Activated CD8-positive, alpha-beta T cell treated with anti-CD3 and anti-CD28 coated beads, Interleukin-2, amount 10 ng/mL, durations not matched to agents 7 days and 5 days (primary cell): ENCODE measurements at regions not wholly inside any gene's neighbourhood (a gene's known extent, or its start where the extent isn't known, plus 50 kb on each side); places are given as distances from the start of the nearest gene placed in this dataset.
"Not testable (repeated sequence)": the region's sequence is repeated elsewhere in the genome, so short reads cannot be mapped to it uniquely, and the experiment has no call there.

Experiments
- ATAC-seq: fragments of 150-1000 bp; cut with Tn5 transposase; one replicate; pipeline ENCODE4 v1.10.0; 2021; ENCODE audit warnings: moderate library complexity
- CTCF ChIA-PET: fragments of 350-600 bp; sonication (Branson Sonifier 250); formaldehyde crosslinking; loops from one replicate; lab custom pipeline; 2021; ENCODE audit warnings: antibody characterized with exemption; lab: Charles Lee
- POLR2A ChIA-PET: fragments of 350-600 bp; sonication (Branson Sonifier 250); formaldehyde crosslinking; loops from one replicate; lab custom pipeline; 2021; ENCODE audit warnings: antibody characterized with exemption; lab: Charles Lee
- DNase-seq: peaks from one replicate; pipeline ENCODE4 v3.0.0-alpha.2; 2020
- H3K27ac Mint-ChIP-seq: one replicate; pipeline ENCODE4 v1.8.0; 2021; ENCODE audit warnings: mild to moderate bottlenecking, mixed read lengths
- H3K27me3 Mint-ChIP-seq: one replicate; pipeline ENCODE4 v1.8.0; 2021; ENCODE audit warnings: low read depth, mixed read lengths
- H3K36me3 Mint-ChIP-seq: one replicate; pipeline ENCODE4 v1.8.0; 2021; ENCODE audit warnings: low read depth, mixed read lengths
- H3K4me1 Mint-ChIP-seq: one replicate; pipeline ENCODE4 v1.8.0; 2021; ENCODE audit warnings: low read depth, mixed read lengths
- H3K4me3 Mint-ChIP-seq: one replicate; pipeline ENCODE4 v1.8.0; 2021; ENCODE audit warnings: mild to moderate bottlenecking, mixed read lengths
- H3K9me3 Mint-ChIP-seq: one replicate; pipeline ENCODE4 v1.8.0; 2022; ENCODE audit warnings: mixed read lengths; ENCODE audit not compliant: insufficient read depth

GRCh38 chr4:107348188-107349050 is 312.3 kb upstream of the DKK2 start:
- no peaks in the 10 kb centered on the region for H3K9me3 Mint-ChIP-seq
- ATAC-seq (no peak), DNase-seq (no peak)
- H3K4me3 Mint-ChIP-seq = no peak overlapping the region
- no peak overlapping the region for H3K27ac Mint-ChIP-seq
- H3K27me3 Mint-ChIP-seq = peaks cover 3% of the 10 kb centered on the region
- ChIA-PET CTCF (no interaction called here), POLR2A (no interaction called here)
- no peaks in the 10 kb centered on the region for H3K36me3 Mint-ChIP-seq
- no peaks in the 10 kb centered on the region for H3K4me1 Mint-ChIP-seq

DNA sequence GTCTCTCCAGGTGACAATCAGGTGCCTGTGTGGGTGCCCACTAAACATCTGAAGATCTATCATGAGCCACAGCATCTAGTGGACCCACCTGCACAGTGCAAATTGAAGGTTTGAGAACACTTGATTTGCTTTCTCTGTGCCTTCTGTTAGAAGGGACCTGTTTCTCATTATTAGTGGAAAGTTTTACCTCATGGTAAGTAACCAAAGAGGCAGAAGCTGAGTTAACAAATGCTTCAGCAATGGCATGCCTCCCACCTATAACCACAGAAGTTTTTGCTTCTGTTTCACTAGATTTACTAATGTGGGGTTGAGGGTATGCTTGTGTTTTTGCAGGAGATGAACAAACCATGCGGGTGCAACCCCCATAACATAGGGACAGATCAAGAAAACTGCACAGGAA is 297.4 kb upstream of the DKK2 start:
- no peaks in the 10 kb centered on the region for H3K9me3 Mint-ChIP-seq
- CTCF ChIA-PET = no interaction called here

DNA sequence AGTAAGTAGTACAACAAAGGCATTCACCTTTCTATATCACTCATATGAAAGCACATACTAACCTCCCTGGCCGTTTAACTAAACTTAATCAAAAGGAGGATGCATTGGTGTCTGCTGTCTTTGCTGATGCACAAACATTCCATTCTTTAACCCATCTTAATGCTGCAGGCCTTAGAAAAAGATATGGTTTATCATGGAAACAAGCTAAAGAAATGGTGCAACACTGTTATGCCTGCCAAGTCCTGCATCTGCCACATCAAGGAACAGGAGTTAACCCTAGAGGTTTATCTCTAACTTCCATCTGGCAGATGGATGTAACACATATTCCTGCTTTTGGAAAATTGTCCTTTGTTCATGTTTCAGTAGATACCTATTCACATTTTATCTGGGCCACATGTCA is 296.5 kb upstream of the DKK2 start:
- H3K4me1 Mint-ChIP-seq, DNase-seq, H3K27me3 Mint-ChIP-seq, H3K4me3 Mint-ChIP-seq, CTCF ChIA-PET, H3K36me3 Mint-ChIP-seq, ATAC-seq, POLR2A ChIA-PET, H3K9me3 Mint-ChIP-seq, H3K27ac Mint-ChIP-seq: not testable (repeated sequence)

More for the DNA sequence above, 297.4 kb upstream of the DKK2 start:
- Mint-ChIP-seq H3K27me3 (no peaks in the 10 kb centered on the region), H3K4me3 (no peak overlapping the region), H3K36me3 (no peaks in the 10 kb centered on the region), H3K27ac (no peak overlapping the region), H3K4me1 (no peaks in the 10 kb centered on the region)
- POLR2A ChIA-PET = no interaction called here
- no peak for ATAC-seq
- DNase-seq = no peak

DNA sequence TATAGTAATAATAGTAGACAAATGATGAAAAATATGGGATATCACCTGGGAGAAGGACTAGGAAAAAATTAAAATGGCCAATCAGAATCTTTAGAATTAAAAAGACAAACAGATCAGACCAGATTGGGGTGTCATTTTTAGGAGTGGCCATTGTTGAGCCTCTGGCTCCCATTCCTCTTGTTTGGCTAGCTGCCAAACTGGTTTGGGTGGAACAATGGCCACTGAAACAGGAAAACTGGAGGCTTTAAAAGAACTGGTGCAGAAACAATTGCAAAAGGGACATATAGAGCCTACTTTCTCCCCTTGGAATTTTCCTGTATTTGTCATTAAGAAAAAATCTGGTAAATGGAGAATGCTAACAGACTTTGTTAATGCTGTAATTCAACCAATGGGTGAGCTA is 294.8 kb upstream of the DKK2 start:
- H3K9me3 Mint-ChIP-seq = no peaks in the 10 kb centered on the region
- no peaks in the 10 kb centered on the region for H3K36me3 Mint-ChIP-seq
- H3K27me3 Mint-ChIP-seq = no peaks in the 10 kb centered on the region
- H3K27ac Mint-ChIP-seq = no peak overlapping the region
- ChIA-PET POLR2A (no interaction called here), CTCF (no interaction called here)
- DNase-seq (no peak), ATAC-seq (no peak)
- no peak overlapping the region for H3K4me3 Mint-ChIP-seq
- no peaks in the 10 kb centered on the region for H3K4me1 Mint-ChIP-seq

- H3K4me1 Mint-ChIP-seq = no peaks in the 10 kb centered on the region
- H3K27me3 Mint-ChIP-seq = no peaks in the 10 kb centered on the region
- CTCF ChIA-PET = no interaction called here
- H3K36me3 Mint-ChIP-seq = no peaks in the 10 kb centered on the region
- H3K9me3 Mint-ChIP-seq = peaks cover 6% of the 10 kb centered on the region
- no peak overlapping the region for H3K27ac Mint-ChIP-seq
- ATAC-seq = no peak
- POLR2A ChIA-PET = no interaction called here
- DNase-seq = no peak
- no peak overlapping the region for H3K4me3 Mint-ChIP-seq
Observed at GRCh38 chr4:107319386-107319785, 283.3 kb upstream of the DKK2 start.

GRCh38 chr4:107318078-107318477 is 282.0 kb upstream of the DKK2 start:
- ATAC-seq = no peak

GRCh38 chr4:107317611-107318010 is 281.5 kb upstream of the DKK2 start:
- Mint-ChIP-seq H3K9me3 (peaks cover 6% of the 10 kb centered on the region), H3K36me3 (no peaks in the 10 kb centered on the region), H3K27me3 (no peaks in the 10 kb centered on the region), H3K27ac (no peak overlapping the region), H3K4me3 (no peak overlapping the region), H3K4me1 (no peaks in the 10 kb centered on the region)
- POLR2A ChIA-PET = no interaction called here
- ATAC-seq (no peak), DNase-seq (no peak)
- CTCF ChIA-PET = no interaction called here

More at GRCh38 chr4:107318078-107318477, 282.0 kb upstream of the DKK2 start:
- ChIA-PET POLR2A (no interaction called here), CTCF (no interaction called here)
- H3K27me3 Mint-ChIP-seq = no peaks in the 10 kb centered on the region
- H3K4me1 Mint-ChIP-seq = no peaks in the 10 kb centered on the region
- no peaks in the 10 kb centered on the region for H3K36me3 Mint-ChIP-seq
- no peak for DNase-seq
- H3K9me3 Mint-ChIP-seq = peaks cover 6% of the 10 kb centered on the region
- H3K27ac Mint-ChIP-seq = no peak overlapping the region
- H3K4me3 Mint-ChIP-seq = no peak overlapping the region

- Mint-ChIP-seq H3K4me1 (no peaks in the 10 kb centered on the region), H3K27ac (no peak overlapping the region), H3K36me3 (no peaks in the 10 kb centered on the region), H3K9me3 (no peaks in the 10 kb centered on the region), H3K4me3 (no peak overlapping the region), H3K27me3 (no peaks in the 10 kb centered on the region)
- ATAC-seq = no peak
- ChIA-PET POLR2A (no interaction called here), CTCF (no interaction called here)
- no peak for DNase-seq
Observed at GRCh38 chr4:107315584-107315983, 279.5 kb upstream of the DKK2 start.

- H3K27ac Mint-ChIP-seq = no peak overlapping the region
- H3K36me3 Mint-ChIP-seq = no peaks in the 10 kb centered on the region
- ChIA-PET CTCF (no interaction called here), POLR2A (no interaction called here)
- ATAC-seq = no peak
- no peaks in the 10 kb centered on the region for H3K27me3 Mint-ChIP-seq
- no peak for DNase-seq
- H3K4me3 Mint-ChIP-seq = no peak overlapping the region
- no peaks in the 10 kb centered on the region for H3K4me1 Mint-ChIP-seq
- no peaks in the 10 kb centered on the region for H3K9me3 Mint-ChIP-seq
Observed at GRCh38 chr4:107314156-107314555, 278.0 kb upstream of the DKK2 start.

- Mint-ChIP-seq H3K4me1 (no peaks in the 10 kb centered on the region), H3K9me3 (no peaks in the 10 kb centered on the region), H3K27me3 (no peaks in the 10 kb centered on the region), H3K4me3 (no peak overlapping the region), H3K27ac (no peak overlapping the region), H3K36me3 (no peaks in the 10 kb centered on the region)
- POLR2A ChIA-PET = no interaction called here
- ATAC-seq = no peak
- no peak for DNase-seq
- CTCF ChIA-PET = no interaction called here
Observed at GRCh38 chr4:107312366-107312765, 276.3 kb upstream of the DKK2 start.

DNA sequence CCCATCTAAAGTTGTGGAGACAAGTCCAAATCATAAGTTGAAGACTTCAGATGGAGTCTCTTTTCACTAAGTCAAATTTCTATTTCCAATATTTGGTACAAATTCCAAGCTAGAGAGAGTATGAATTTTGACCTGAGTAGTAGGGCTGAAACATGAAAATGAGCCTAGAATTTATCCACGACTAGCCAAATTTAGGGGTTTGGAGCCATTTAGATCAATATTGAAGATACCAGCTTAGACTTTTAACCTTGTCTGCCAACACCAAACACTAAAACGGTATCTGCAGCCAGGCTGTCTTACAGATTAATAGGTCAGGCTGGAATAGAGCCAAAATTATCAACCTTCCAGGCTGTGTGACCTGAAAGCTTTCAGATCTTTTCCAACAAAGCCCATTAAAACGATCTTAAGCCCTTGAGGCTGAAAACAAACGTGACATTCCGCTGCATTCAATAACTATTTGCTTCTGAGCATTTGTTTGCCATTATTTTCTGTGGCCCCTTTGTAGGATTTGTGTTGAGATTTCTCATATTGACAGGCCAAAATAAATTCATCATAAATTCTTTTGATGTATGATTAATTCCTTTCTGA is 268.7 kb upstream of the DKK2 start:
- POLR2A ChIA-PET = no interaction called here
- no peaks in the 10 kb centered on the region for H3K36me3 Mint-ChIP-seq
- CTCF ChIA-PET = no interaction called here

GRCh38 chr4:107299646-107300045 is 263.5 kb upstream of the DKK2 start:
- Mint-ChIP-seq H3K36me3 (no peaks in the 10 kb centered on the region), H3K4me1 (no peaks in the 10 kb centered on the region), H3K27me3 (no peaks in the 10 kb centered on the region), H3K9me3 (no peaks in the 10 kb centered on the region), H3K4me3 (no peak overlapping the region), H3K27ac (no peak overlapping the region)
- CTCF ChIA-PET = no interaction called here
- POLR2A ChIA-PET = no interaction called here
- DNase-seq (no peak), ATAC-seq (no peak)

More for the DNA sequence above, 268.7 kb upstream of the DKK2 start:
- Mint-ChIP-seq H3K4me1 (no peaks in the 10 kb centered on the region), H3K4me3 (no peak overlapping the region), H3K27me3 (no peaks in the 10 kb centered on the region), H3K9me3 (no peaks in the 10 kb centered on the region), H3K27ac (no peak overlapping the region)
- no peak for DNase-seq
- ATAC-seq = no peak
